ENCODE measurements at regions not wholly inside any gene's neighbourhood (a gene's known extent, or its start where the extent isn't known, plus 50 kb on each side); places are given as distances from the start of the nearest gene placed in this dataset.
A peak's percentile ranks its signal among the peaks of the same experiment; 100 is the strongest.

DNA sequence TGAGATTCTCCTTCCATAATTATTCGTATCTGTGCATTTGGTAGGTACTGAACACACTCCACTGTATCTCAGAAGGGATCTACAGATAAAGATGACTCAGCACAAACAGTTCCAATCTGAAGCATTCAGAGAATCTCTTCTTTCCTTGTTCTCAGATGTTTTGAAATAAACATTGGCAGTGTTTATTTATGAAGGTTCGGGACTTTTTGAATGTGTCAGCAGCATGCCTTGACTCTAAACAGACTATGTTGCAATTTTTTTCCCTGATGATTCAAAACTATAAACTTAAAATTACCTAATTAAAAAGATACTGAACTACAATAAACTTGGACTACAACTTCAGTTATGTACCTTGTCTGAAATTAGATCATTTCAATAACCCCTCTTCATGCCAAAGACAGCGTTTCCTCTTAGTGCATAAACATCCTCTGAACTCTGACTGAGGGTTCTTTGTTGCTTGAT is 612.9 kb upstream of the TBL1XR1 start (continued):
- TF ChIP-seq ZNF883 (CRISPR knock-in tag; IDR thresholded peaks at IDR 0.05; ENCODE audit: not compliant biosample characterization): no peak
- TF ChIP-seq ZNF230 (CRISPR knock-in tag; IDR thresholded peaks at IDR 0.05): no peak
- no peak for TF ChIP-seq KAT8 (CRISPR knock-in tag; IDR thresholded peaks at IDR 0.05)
- TF ChIP-seq MAFF (IDR thresholded peaks at IDR 0.05; ENCODE audit: low read depth, low read length): peak; percentile 100
- TF ChIP-seq CCAR2 (optimal IDR thresholded peaks at IDR 0.05; ENCODE audit: low read depth, low read length): no peak
- no peak for TF ChIP-seq RFX3 (CRISPR knock-in tag; IDR thresholded peaks at IDR 0.05)
- no peak for TF ChIP-seq NAIF1 (CRISPR knock-in tag; IDR thresholded peaks at IDR 0.05; ENCODE audit: borderline replicate concordance)
- no peak for TF ChIP-seq GLMP (CRISPR knock-in tag; IDR thresholded peaks at IDR 0.05; ENCODE audit: borderline replicate concordance)
- TF ChIP-seq SP4 (CRISPR knock-in tag; IDR thresholded peaks at IDR 0.05): no peak
- no peak for TF ChIP-seq GLI4 (CRISPR knock-in tag; IDR thresholded peaks at IDR 0.05; ENCODE audit: borderline replicate concordance)
- TF ChIP-seq ZNF274 (CRISPR knock-in tag; IDR thresholded peaks at IDR 0.05): no peak
- TF ChIP-seq ZNF160 (CRISPR knock-in tag; IDR thresholded peaks at IDR 0.05): no peak
- no peak for TF ChIP-seq ZBTB21 (CRISPR knock-in tag; IDR thresholded peaks at IDR 0.05)

GRCh38 chr3:177811112-177811511 is 613.8 kb upstream of the TBL1XR1 start:
- no peak overlapping the region for H2AFZ ChIP-seq (ENCODE audit: low read length)
- ChIA-PET CTCF (ENCODE audit: low intra/inter-chr PET ratio, low total read pairs) (no interaction called here), POLR2A (interaction anchor here (1.4 kb wide), 1 partner anchor 13 kb away, joined by 3 read pairs; no protein-coding TSS in a partner anchor)
- WGBS (ENCODE audit: low lambda C conversion rate): 95% methylated on average over 3 of the region's 3 CpGs
- no peaks in the 10 kb centered on the region for H3K27me3 ChIP-seq (ENCODE audit: control insufficient read depth in 1 of 2, insufficient read depth in 2 of 2, low read length in 2 of 2)
- no peaks in the 10 kb centered on the region for H4K20me1 ChIP-seq (ENCODE audit: insufficient read depth, low read length)
- H3K9me3 ChIP-seq (ENCODE audit: low read length): no peaks in the 10 kb centered on the region
- BruUV-seq (replicated peaks): no TSS peak
- FAIRE-seq (no peak), DNase-seq (ENCODE audit: low spot score) (no peak), ATAC-seq (no peak)
- TF ChIP-seq EHMT2 (IDR thresholded peaks at IDR 0.05; ENCODE audit: borderline replicate concordance, low read depth, low read length) (no peak), ATAD3A (CRISPR knock-in tag; IDR thresholded peaks at IDR 0.05) (no peak), ZSCAN30 (CRISPR knock-in tag; IDR thresholded peaks at IDR 0.05) (no peak)
- peaks cover 23% of the 10 kb centered on the region for H3K4me1 ChIP-seq (ENCODE audit: insufficient read depth, low read length)
- H3K4me2 ChIP-seq (ENCODE audit: low read depth, low read length): no peak overlapping the region
- in situ Hi-C loops (cut with HindIII; ENCODE audit: extremely low pct_ligation_motif_present, low pct_unique_long_range_greater_than_20kb): no loop called here
- no peaks in the 10 kb centered on the region for H3K36me3 ChIP-seq (replicated peaks in 1 of 2; ENCODE audit: control insufficient read depth in 1 of 2, insufficient read depth in 2 of 2, low read length in 2 of 2)
- no peak overlapping the region for H3K27ac ChIP-seq (ENCODE audit: extremely low read length, insufficient read depth, low read length)
- no peaks in the 10 kb centered on the region for H3K79me2 ChIP-seq (ENCODE audit: insufficient read depth, low read length)
- no peak overlapping the region for H3K4me3 ChIP-seq (replicated peaks in 1 of 3; ENCODE audit: insufficient read depth in 1 of 3, low read depth in 2 of 3, low read length in 3 of 3)
- intact Hi-C loops (cut with micrococcal nuclease; ENCODE audit: unreplicated experiment): no loop called here
- H3K9ac ChIP-seq (ENCODE audit: insufficient read depth, low read depth, low read length): no peak overlapping the region
